Lower lobe of right lung (tissue), 2 donors: ENCODE measurements at regions not wholly inside any gene's neighbourhood (a gene's known extent, or its start where the extent isn't known, plus 50 kb on each side); places are given as distances from the start of the nearest gene placed in this dataset.

Experiments used
- ATAC-seq, 2 donors: fragments of 200-7000 bp; cut with Tn5 transposase; one replicate each; pipeline ENCODE4 v1.9.1; 2020 to 2022; ENCODE audit warnings: mild to moderate bottlenecking in 2 of 2, moderate library complexity in 2 of 2
- DNase-seq: peaks from one replicate; pipeline ENCODE4 v3.0.0-alpha.2; 2020
- H3K27ac ChIP-seq: fragments of 200-600 bp; one replicate; pipeline ENCODE4 v1.8.0; 2022
- H3K27me3 ChIP-seq: fragments of 200-600 bp; one replicate; pipeline ENCODE4 v1.8.0; 2022; ENCODE audit warnings: low read depth
- H3K36me3 ChIP-seq: fragments of 200-600 bp; one replicate; pipeline ENCODE4 v1.8.0; 2022; ENCODE audit warnings: mild to moderate bottlenecking
- H3K4me1 ChIP-seq: fragments of 200-600 bp; one replicate; pipeline ENCODE4 v1.8.0; 2022
- H3K4me3 ChIP-seq: fragments of 200-600 bp; one replicate; pipeline ENCODE4 v1.8.0; 2022; ENCODE audit warnings: mild to moderate bottlenecking
- H3K9me3 ChIP-seq: fragments of 200-600 bp; one replicate; pipeline ENCODE4 v1.8.0; 2022
- intact Hi-C: fragments of 100-400 bp; cut with DNase I; formaldehyde crosslinking; loops from one replicate; pipeline ENCODE4 v1.11.0; 2022
- TF ChIP-seq, protein P1 (sequence below): fragments of 200-600 bp; IDR thresholded peaks from one replicate; pipeline ENCODE4 v1.8.0; 2022; ENCODE audit warnings: antibody characterized with exemption, mild to moderate bottlenecking
- donor health status: DM: no; HTN: yes; CAD: no; lungs with severe emphysema.

DNA sequence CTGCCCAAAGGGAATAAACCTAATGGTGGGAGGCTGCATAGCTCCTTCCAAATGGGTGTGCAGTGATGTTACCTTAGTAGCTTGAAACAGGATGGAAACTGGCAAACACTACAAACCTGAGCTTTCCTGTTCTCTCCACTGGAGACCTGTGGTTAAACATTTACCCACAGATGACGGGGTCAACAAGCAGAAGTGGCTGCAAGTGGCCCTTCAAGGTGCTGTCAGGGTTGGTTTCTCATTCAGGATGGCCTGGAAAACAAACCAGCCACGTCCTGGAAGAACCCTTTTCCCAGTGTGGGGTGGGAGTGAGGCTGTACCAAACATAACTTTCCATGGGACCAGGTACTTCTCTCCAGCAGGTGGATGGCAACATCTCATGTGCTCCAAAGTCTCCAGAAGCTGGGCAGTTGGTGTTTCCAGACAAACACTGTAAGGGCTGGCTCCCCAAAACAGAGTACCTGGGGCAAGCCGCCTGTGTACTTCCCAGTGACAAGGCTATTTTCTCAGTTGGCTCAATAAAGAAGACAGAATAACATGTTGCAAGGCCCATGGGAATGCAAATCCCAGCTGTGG, 67.5 kb downstream of the DNAJB9 start:
- H3K27ac ChIP-seq = no peak overlapping the region
- no peak overlapping the region for H3K4me3 ChIP-seq
- TF ChIP-seq, protein P1, sequence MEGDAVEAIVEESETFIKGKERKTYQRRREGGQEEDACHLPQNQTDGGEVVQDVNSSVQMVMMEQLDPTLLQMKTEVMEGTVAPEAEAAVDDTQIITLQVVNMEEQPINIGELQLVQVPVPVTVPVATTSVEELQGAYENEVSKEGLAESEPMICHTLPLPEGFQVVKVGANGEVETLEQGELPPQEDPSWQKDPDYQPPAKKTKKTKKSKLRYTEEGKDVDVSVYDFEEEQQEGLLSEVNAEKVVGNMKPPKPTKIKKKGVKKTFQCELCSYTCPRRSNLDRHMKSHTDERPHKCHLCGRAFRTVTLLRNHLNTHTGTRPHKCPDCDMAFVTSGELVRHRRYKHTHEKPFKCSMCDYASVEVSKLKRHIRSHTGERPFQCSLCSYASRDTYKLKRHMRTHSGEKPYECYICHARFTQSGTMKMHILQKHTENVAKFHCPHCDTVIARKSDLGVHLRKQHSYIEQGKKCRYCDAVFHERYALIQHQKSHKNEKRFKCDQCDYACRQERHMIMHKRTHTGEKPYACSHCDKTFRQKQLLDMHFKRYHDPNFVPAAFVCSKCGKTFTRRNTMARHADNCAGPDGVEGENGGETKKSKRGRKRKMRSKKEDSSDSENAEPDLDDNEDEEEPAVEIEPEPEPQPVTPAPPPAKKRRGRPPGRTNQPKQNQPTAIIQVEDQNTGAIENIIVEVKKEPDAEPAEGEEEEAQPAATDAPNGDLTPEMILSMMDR = no peak
- intact Hi-C loops = no loop called here
- H3K9me3 ChIP-seq = no peaks in the 10 kb centered on the region
- ATAC-seq (peak; percentile 91 to 97), DNase-seq (peak; percentile 72)
- no peaks in the 10 kb centered on the region for H3K36me3 ChIP-seq
- H3K4me1 ChIP-seq = no peaks in the 10 kb centered on the region
- no peaks in the 10 kb centered on the region for H3K27me3 ChIP-seq

DNA sequence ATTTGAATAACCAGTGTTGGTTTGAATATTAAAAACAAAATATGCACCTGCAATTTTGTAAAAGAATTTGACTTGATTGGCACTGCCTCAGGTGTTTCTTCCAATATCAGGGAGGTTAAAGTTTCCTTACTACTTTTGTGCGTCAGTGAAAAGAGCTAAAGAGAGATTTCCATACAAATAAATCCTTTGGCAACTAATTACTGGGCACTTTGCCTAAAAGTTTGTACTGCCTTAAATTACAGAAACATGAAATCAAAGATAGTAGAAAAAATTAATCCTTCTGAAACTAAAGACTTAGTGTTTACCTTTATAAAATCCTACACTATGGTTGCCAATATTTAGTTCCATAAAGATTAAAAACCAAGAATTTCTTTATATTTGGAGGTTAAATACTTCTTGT, 72.5 kb downstream of the DNAJB9 start:
- TF ChIP-seq, protein P1 = no peak
- ATAC-seq = no peak
- intact Hi-C loops = no loop called here
- no peaks in the 10 kb centered on the region for H3K36me3 ChIP-seq
- no peak for DNase-seq
- no peaks in the 10 kb centered on the region for H3K9me3 ChIP-seq
- no peak overlapping the region for H3K27ac ChIP-seq
- H3K4me1 ChIP-seq = no peaks in the 10 kb centered on the region
- no peak overlapping the region for H3K4me3 ChIP-seq
- H3K27me3 ChIP-seq = no peaks in the 10 kb centered on the region

DNA sequence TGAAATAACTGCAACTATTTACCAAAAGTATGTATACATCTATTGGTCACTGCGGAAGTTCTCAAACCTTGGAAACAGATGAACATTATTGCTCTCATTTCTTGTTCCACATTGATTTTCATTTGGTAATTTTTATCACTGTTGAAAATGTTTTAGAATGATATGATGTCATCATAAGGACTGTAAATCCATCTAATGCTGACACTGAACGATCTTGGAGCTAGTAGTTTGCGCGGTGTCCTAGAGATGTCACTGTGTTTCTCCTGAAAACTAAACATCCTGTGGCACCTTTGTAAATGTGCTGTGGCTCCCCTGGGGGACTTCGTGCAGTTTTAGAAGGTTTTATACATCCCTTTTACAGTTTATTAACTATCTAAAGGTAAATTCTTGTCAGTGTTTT, 73.5 kb downstream of the DNAJB9 start:
- Histone ChIP-seq H3K27me3 (no peaks in the 10 kb centered on the region), H3K4me3 (no peak overlapping the region), H3K27ac (no peak overlapping the region), H3K4me1 (no peaks in the 10 kb centered on the region), H3K36me3 (no peaks in the 10 kb centered on the region), H3K9me3 (no peaks in the 10 kb centered on the region)
- DNase-seq (no peak), ATAC-seq (no peak)
- TF ChIP-seq, protein P1 = no peak
- intact Hi-C loops = no loop called here

DNA sequence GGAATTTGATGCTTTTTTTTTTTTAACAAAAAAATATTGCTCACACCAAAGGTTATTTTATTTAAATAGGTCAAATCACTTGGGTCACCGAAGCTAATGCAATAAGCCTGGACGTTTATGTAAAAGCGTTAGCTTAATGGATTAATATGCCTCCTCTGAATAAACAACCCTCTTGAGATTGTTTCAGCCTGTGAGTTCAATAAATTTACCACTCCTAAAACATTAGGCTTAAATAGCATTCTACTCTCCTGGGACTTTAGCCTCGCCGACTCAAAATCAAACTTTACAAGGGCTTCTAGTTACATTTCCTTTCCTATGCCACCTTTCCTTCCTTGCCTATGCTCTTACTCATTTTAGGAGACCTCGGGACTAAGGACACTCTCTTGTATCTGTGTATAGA, 79.3 kb downstream of the DNAJB9 start:
- TF ChIP-seq, protein P1 = no peak

DNA sequence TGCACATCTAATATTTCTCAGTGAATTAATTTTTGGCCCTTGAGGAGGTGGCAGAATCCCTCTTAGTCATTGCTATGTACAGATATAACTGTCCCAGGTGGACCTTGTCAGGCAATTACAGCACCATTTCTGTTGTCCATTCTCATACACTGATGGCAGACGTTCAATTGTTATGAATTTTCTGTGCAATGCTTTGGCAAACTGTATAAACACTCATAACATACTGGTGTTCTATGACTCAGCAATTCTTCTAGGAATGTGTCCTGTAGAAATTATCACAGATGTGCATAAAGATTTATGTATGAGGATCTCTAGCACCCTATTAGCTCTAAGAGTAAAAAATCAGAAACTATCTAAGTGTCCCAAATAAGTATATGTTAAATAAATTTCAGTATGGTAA, 80.8 kb downstream of the DNAJB9 start:
- Histone ChIP-seq H3K36me3 (no peaks in the 10 kb centered on the region), H3K27ac (no peak overlapping the region), H3K4me1 (no peaks in the 10 kb centered on the region), H3K9me3 (no peaks in the 10 kb centered on the region), H3K4me3 (no peak overlapping the region), H3K27me3 (peaks cover 3% of the 10 kb centered on the region)
- intact Hi-C loops = no loop called here
- DNase-seq (no peak), ATAC-seq (no peak)
- TF ChIP-seq, protein P1 = no peak

More for the DNA sequence above, 79.3 kb downstream of the DNAJB9 start:
- Histone ChIP-seq H3K27ac (no peak overlapping the region), H3K36me3 (no peaks in the 10 kb centered on the region), H3K4me1 (no peaks in the 10 kb centered on the region), H3K27me3 (peaks cover 3% of the 10 kb centered on the region), H3K9me3 (no peaks in the 10 kb centered on the region), H3K4me3 (no peak overlapping the region)
- DNase-seq (no peak), ATAC-seq (no peak)
- intact Hi-C loops = no loop called here
